IPS DF 6.9 (cell line): ENCODE measurements at regions not wholly inside any gene's neighbourhood (a gene's known extent, or its start where the extent isn't known, plus 50 kb on each side); places are given as distances from the start of the nearest gene placed in this dataset.

ENCODE experiments used
- DNase-seq: peaks from one replicate; pipeline ENCODE4 v3.0.0-alpha.2; 2013; ENCODE audit warnings: low read depth, low spot score
- H3K27ac ChIP-seq: one replicate; pipeline ENCODE4 v1.5.1; 2013; ENCODE audit warnings: low read length, control low read depth
- H3K27me3 ChIP-seq: 2 replicates; pipeline ENCODE4 v1.6.1; 2013; ENCODE audit warnings: mild to moderate bottlenecking, low read length; ENCODE audit not compliant: control insufficient read depth, insufficient read depth
- H3K36me3 ChIP-seq: 2 replicates; pipeline ENCODE4 v1.6.1; 2013; ENCODE audit warnings: low read length; ENCODE audit not compliant: control insufficient read depth, insufficient read depth
- H3K4me1 ChIP-seq: 2 replicates; pipeline ENCODE4 v1.6.1; 2013; ENCODE audit warnings: low read length; ENCODE audit not compliant: control insufficient read depth, insufficient read depth
- H3K4me3 ChIP-seq: 2 replicates; pipeline ENCODE4 v1.5.1; 2013; ENCODE audit warnings: mild to moderate bottlenecking, low read length
- H3K9me3 ChIP-seq: 2 replicates; pipeline ENCODE4 v1.6.1; 2013; ENCODE audit warnings: low read length, inconsistent platforms; ENCODE audit not compliant: control insufficient read depth, insufficient read depth
- WGBS: extraction: QIAGEN DNeasy Blood & Tissue Kit; methylation state at CpG from one replicate; pipeline ENCODE4 v1.1.7; 2013; ENCODE audit warnings: mixed read lengths, missing lambda C conversion rate; ENCODE audit not compliant: insufficient read length, insufficient coverage; 5-methylcytosine and 5-hydroxymethylcytosine counted together

DNA sequence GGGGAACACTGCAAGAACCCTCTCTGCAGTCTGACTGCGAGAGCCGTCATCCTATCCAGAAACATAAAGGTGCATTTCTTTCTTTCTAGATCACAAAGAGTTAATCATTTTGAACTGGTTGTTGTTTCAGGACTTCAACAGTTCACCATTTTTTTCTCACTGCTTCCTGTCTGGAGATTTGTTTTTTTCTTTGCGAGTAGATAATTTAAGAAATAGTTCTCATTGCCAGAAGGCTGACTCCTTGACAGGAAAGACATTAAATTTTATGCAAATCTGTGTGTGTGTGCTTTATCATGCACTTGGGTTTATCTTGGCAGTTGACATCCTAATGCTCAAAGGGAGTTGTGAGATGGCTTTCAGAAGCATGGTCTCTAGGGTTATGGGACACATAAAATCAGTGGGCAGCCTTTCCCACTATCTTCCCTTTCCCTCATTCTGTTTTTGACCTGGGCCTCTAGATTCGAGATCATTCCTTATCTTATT lies 123.5 kb upstream of the TBL1XR1 start:
- Histone ChIP-seq H3K27ac (no peak overlapping the region), H3K36me3 (no peaks in the 10 kb centered on the region), H3K4me3 (no peak overlapping the region), H3K9me3 (no peaks in the 10 kb centered on the region), H3K27me3 (no peaks in the 10 kb centered on the region), H3K4me1 (no peaks in the 10 kb centered on the region)
- no peak for DNase-seq
- WGBS = no CpG with 5 or more reads among the region's 4 CpGs

DNA sequence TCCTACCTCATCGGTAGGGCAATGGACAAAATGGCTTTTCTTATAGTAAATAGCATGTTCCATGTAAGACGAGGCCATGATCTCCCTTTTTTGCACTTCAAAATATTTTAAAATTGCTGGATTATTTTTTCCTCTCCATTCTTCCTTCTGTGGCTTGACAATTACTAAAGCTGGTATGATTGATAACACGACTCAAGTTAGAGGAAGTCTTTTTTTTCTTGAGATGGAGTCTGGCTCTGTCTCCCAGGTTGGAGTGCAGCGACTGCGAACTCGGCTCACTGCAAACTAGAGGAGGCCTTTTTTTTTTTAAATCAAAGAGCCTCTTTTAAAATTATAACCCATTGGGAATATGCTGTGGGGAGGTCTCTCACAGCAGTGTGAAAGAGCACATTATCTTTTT lies 124.5 kb upstream of the TBL1XR1 start:
- Histone ChIP-seq H3K27me3 (no peaks in the 10 kb centered on the region), H3K4me1 (no peaks in the 10 kb centered on the region), H3K9me3 (no peaks in the 10 kb centered on the region), H3K27ac (no peak overlapping the region), H3K4me3 (no peak overlapping the region), H3K36me3 (no peaks in the 10 kb centered on the region)
- DNase-seq = no peak
- WGBS = no CpG with 5 or more reads among the region's 6 CpGs

DNA sequence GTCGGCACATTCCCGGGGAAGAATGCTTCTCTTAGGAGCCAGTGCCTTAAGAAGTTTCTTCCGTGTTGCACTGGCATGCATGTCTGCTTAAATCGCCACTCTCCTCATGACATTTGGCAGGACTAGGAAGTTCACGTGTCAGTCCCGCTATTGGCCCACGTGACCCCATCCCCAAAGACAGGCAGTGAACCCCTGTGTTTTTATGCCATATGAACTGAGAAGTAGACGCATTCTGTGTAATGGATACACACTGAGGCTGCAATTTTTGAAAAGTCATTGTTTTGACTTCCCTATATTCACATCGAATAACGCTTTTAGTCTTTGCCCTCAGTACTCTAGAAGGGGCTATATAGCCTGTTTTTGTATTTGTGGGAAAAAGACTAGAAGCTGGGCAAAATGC lies 125.6 kb upstream of the TBL1XR1 start:
- Histone ChIP-seq H3K4me3 (no peak overlapping the region), H3K4me1 (no peaks in the 10 kb centered on the region), H3K27ac (no peak overlapping the region), H3K27me3 (no peaks in the 10 kb centered on the region), H3K36me3 (no peaks in the 10 kb centered on the region), H3K9me3 (no peaks in the 10 kb centered on the region)
- DNase-seq = no peak
- no CpG with 5 or more reads among the region's 10 CpGs for WGBS

DNA sequence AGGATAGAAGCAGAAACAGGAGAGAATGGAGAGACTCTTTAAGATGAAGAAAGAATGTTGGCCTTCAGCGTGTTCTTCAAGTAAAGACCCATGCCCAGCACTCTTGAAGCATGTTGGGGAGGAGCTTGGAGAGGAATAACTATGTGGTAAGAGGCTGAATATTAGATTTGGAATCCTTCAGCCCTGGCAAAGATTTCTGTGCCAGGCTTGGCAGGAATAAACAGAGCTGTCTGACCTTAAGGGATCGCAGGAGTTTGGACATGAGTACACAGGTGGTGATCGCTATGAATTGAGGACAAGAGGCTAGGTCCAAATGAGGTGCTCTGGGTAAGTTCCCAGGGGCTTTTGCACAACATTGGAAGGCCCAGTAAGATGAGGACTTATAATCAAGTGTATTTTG lies 132.6 kb upstream of the TBL1XR1 start:
- WGBS = no CpG with 5 or more reads among the region's 3 CpGs
- H3K4me3 ChIP-seq = no peak overlapping the region
- no peak for DNase-seq
- no peaks in the 10 kb centered on the region for H3K27me3 ChIP-seq
- no peaks in the 10 kb centered on the region for H3K4me1 ChIP-seq
- H3K36me3 ChIP-seq = no peaks in the 10 kb centered on the region
- no peaks in the 10 kb centered on the region for H3K9me3 ChIP-seq
- H3K27ac ChIP-seq = no peak overlapping the region

DNA sequence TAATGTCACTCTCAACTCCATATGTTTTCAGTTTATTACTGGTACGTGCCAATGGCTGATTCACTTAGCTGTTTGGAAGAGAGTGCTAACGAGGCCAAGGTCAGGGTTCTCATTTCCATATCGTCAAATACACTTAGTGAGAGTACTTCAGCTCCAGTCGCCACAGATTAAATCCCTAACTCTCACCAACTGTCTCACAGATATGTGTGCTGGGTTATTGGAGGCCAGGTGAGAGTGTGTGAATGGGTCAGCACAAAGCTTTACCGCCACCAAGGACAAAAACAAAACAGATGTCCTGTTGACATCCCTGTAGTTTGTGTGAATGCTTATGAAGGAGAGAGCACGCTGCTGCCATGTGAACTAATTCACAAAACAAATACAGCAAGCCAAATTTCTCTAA lies 133.5 kb upstream of the TBL1XR1 start:
- Histone ChIP-seq H3K36me3 (no peaks in the 10 kb centered on the region), H3K27ac (no peak overlapping the region), H3K27me3 (no peaks in the 10 kb centered on the region), H3K4me3 (no peak overlapping the region), H3K9me3 (no peaks in the 10 kb centered on the region; the same call in 1 of the 2 replicates), H3K4me1 (no peaks in the 10 kb centered on the region)
- DNase-seq = no peak
- WGBS = no CpG with 5 or more reads among the region's 6 CpGs

DNA sequence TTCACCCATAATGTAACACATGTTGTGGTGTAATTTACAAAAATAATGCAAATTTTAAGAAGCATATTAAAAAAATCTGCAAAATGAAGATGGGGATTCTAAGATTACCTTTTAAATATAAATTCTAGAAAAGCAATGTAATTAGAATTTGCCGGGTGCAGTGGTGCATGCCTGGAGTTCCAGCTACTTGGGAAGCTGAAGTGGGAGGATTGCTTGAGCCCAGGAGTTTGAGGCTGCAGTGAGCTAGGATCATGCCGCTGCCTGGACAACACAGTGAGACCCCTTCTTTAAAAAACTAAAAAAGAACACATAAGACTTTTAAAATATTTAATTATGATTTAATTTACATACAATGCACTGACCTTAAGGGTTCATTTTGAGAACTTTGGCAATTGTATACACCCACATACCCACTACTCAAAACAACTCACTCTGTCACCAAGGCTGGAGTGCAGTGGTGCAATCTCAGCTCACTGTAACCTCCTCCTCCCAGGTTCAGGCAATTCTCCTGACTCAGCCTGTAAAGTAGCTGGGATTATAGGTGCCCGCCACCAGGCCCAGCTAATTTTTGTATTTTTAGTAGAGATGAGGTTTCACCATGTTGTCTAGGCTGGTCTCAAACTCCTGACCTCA lies 134.0 kb upstream of the TBL1XR1 start:
- Histone ChIP-seq H3K27me3 (no peaks in the 10 kb centered on the region), H3K4me1 (no peaks in the 10 kb centered on the region), H3K4me3 (no peak overlapping the region), H3K27ac (no peak overlapping the region), H3K36me3 (no peaks in the 10 kb centered on the region), H3K9me3 (no peaks in the 10 kb centered on the region; the same call in 1 of the 2 replicates)
- WGBS = no CpG with 5 or more reads among the region's 3 CpGs
- DNase-seq = no peak

DNA sequence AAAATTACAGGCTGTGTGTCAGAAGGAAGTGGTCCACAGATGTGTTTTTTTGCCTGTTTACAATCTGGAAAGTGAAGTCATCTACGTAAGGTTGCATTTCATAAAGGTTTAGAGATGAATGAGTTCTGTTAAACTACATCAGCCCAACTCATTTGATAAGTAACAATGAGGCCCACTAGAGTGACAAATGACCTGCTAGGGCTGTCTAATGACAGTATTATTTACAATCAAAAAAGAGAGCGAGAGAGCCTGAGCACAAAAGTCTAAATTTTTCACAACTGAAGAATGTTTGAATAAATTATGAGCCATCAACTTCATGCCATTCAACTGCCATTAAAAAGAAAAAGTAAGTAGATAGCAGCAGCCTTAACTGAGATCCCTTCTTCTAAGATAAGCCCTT lies 135.7 kb upstream of the TBL1XR1 start:
- no CpG with 5 or more reads among the region's 2 CpGs for WGBS
- H3K4me1 ChIP-seq = no peaks in the 10 kb centered on the region
- H3K27ac ChIP-seq = no peak overlapping the region
- no peak overlapping the region for H3K4me3 ChIP-seq
- DNase-seq = no peak
- no peaks in the 10 kb centered on the region for H3K36me3 ChIP-seq
- H3K27me3 ChIP-seq = no peaks in the 10 kb centered on the region
- no peaks in the 10 kb centered on the region; the same call in 1 of the 2 replicates for H3K9me3 ChIP-seq

DNA sequence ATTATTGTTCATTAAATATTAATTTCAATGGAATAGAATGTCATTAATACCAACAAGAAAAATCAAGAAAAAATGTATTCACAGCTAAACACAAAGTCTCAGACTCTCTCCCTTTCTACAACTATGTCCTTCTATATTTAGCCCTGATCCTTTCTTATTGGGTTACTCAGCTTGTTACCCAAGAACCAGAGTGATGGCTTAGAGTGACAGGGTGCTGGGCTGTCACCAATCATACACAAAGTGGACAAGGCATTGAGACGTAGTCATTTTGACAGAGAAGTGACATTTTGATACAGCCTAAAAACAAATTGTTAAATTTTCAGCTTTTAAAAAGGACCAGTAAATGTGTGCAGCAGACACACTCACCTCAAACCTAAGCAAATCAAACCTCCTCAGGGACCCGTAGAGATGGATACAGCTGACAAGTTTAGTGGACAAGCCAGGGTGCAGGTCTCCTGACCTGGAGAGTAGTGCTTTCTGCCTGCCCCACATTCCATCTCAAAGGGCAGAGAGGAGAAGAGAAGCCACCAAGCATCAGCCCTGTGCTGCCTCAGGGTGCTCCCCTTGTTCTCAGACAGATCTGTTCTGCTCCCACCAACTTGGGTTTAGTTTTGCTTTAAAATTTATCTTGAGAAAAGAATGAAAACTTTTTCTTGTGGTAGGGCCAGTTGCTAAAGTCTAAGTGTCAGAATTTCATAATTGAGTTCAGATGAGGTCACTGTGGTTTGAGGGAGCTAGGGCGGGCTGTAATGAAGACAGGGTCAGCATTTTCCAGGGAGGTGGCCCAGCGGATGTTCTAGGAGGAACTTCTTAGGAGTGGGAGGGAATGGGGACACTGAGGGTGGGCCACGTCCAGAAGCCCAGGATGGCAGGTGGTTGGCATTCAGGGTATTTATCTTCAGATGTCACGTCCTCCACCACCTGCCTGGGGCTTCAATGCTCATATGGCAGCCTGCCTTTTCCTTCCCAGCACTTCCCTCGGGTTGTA lies 136.5 kb upstream of the TBL1XR1 start:
- Histone ChIP-seq H3K4me3 (no peak overlapping the region), H3K9me3 (no peaks in the 10 kb centered on the region; the same call in 1 of the 2 replicates), H3K4me1 (no peaks in the 10 kb centered on the region), H3K36me3 (no peaks in the 10 kb centered on the region), H3K27ac (no peak overlapping the region), H3K27me3 (no peaks in the 10 kb centered on the region)
- DNase-seq = no peak
- no CpG with 5 or more reads among the region's 7 CpGs for WGBS

DNA sequence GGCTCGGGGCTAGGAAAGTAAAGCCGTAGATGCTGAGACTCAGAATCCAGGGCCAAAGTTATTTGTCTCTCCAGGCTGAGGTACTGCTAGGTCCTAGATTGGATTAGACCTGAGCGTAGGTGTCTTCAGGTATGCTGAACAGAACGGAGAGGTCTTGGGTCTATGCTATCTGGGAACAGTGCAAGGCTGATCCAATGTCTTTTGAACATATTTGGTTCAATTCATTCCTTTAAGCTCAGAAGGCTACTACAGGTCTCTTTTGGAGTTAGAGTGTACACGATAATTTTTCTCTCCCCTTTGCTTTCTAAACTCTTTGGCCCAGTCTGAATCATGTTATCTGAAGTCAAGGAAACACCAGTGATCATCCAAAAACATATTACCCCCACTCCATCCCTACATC lies 137.5 kb upstream of the TBL1XR1 start:
- Histone ChIP-seq H3K4me1 (no peaks in the 10 kb centered on the region), H3K4me3 (no peak overlapping the region), H3K36me3 (no peaks in the 10 kb centered on the region), H3K27ac (no peak overlapping the region), H3K9me3 (no peaks in the 10 kb centered on the region; the same call in 1 of the 2 replicates), H3K27me3 (no peaks in the 10 kb centered on the region)
- no peak for DNase-seq
- no CpG with 5 or more reads among the region's 5 CpGs for WGBS

DNA sequence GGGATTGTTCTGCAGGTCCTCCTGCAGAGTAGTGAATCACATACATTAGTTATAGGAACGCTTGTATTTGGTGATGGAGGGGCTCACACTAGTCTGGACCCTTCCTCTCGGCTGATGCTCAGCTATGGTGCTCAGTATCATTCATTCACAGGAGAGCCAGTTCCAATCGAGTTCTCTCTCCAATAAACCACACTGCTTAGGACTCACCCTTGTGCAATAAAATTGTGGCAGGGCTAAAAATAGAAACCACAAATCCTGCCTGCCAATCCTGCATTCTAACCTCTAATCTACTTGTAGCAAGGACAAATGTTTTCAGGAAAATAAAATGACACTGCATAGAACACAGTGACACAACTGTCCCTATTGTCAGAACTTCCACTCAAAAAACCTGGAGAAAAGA lies 138.4 kb upstream of the TBL1XR1 start:
- no peak for DNase-seq
- no peaks in the 10 kb centered on the region; the same call in 1 of the 2 replicates for H3K9me3 ChIP-seq
- no peaks in the 10 kb centered on the region for H3K27me3 ChIP-seq
- no peaks in the 10 kb centered on the region for H3K4me1 ChIP-seq
- no peak overlapping the region for H3K4me3 ChIP-seq
- no peak overlapping the region for H3K27ac ChIP-seq
- no peaks in the 10 kb centered on the region for H3K36me3 ChIP-seq
- no CpG with 5 or more reads among the region's 3 CpGs for WGBS
